Endothelial cell of umbilical vein (primary cell): ENCODE measurements at regions not wholly inside any gene's neighbourhood (a gene's known extent, or its start where the extent isn't known, plus 50 kb on each side); places are given as distances from the start of the nearest gene placed in this dataset.

Experiments used
- BruUV-seq: library from RNA; stranded (reverse); fragments of 400-500 nt; replicated peaks from 2 replicates; lab custom pipeline; 2021; lab: Mats Ljungman, UMichigan
- CTCF ChIA-PET: fragments of 300-600, 350-600 bp; sonication (Branson Sonifier 250); formaldehyde crosslinking; loops from one replicate; lab custom pipeline; 2021; ENCODE audit warnings: antibody characterized with exemption, inconsistent platforms; lab: Charles Lee
- POLR2A ChIA-PET: fragments of 300-600, 350-600 bp; sonication (Branson Sonifier 250); formaldehyde crosslinking; loops from one replicate; lab custom pipeline; 2021; ENCODE audit warnings: antibody characterized with exemption, inconsistent platforms; lab: Charles Lee
- DNase-seq: peaks from one replicate; pipeline ENCODE4 v3.0.0-alpha.2; 2011; ENCODE audit warnings: low read depth, low spot score
- FAIRE-seq: peaks from 2 replicates; lab custom pipeline; 2011; peaks lifted over from hg19 to GRCh38; lab: Jason Lieb, UNC
- H2AFZ ChIP-seq: 2 replicates; pipeline ENCODE4 v1.6.0; 2012; ENCODE audit warnings: low read depth, low read length, control low read depth, inconsistent platforms
- H3K27ac ChIP-seq: 2 replicates; pipeline ENCODE4 v1.5.1; 2011; ENCODE audit warnings: low read depth, mild to moderate bottlenecking, control low read depth, low read length, moderate library complexity; ENCODE audit not compliant: insufficient read depth
- H3K27me3 ChIP-seq, 2 experiments: 2 replicates each; pipeline versions ENCODE4 v1.6.0 to v1.6.1; 2011; ENCODE audit warnings: low read length in 2 of 2, mixed read lengths in 1 of 2; ENCODE audit not compliant: control insufficient read depth in 2 of 2, insufficient read depth in 2 of 2
- H3K36me3 ChIP-seq, 2 experiments: 2 replicates in 1 of 2; 3 replicates in 1 of 2; pipeline ENCODE4 v1.5.1; 2011; ENCODE audit warnings: low read length in 2 of 2, mild to moderate bottlenecking in 1 of 2, moderate library complexity in 1 of 2; ENCODE audit not compliant: control insufficient read depth in 2 of 2, insufficient read depth in 2 of 2; ENCODE audit errors: extremely low read depth in 1 of 2
- H3K4me1 ChIP-seq: 3 replicates; pipeline ENCODE4 v1.5.1; 2011; ENCODE audit warnings: mild to moderate bottlenecking, low read length; ENCODE audit not compliant: control insufficient read depth, insufficient read depth; ENCODE audit errors: extremely low read depth
- H3K4me2 ChIP-seq: 2 replicates; pipeline ENCODE4 v1.6.1; 2011; ENCODE audit warnings: low read length, control low read depth, mixed read lengths; ENCODE audit not compliant: insufficient read depth
- H3K4me3 ChIP-seq, 3 experiments: fragments of 200-600 bp in 1 of 3; sonication (generic), shearing (Covaris generic) in 1 of 3; replicated peaks in 1 of 3; 2 replicates each; pipeline ENCODE4 v1.5.1; 2011 to 2016; ENCODE audit warnings: control low read depth in 3 of 3, low read length in 3 of 3, mild to moderate bottlenecking in 2 of 3, inconsistent platforms in 1 of 3, low read depth in 1 of 3, moderate library complexity in 1 of 3; ENCODE audit not compliant: insufficient read depth in 1 of 3
- H3K79me2 ChIP-seq: 2 replicates; pipeline ENCODE4 v1.6.0; 2012; ENCODE audit warnings: low read length, inconsistent platforms; ENCODE audit not compliant: control insufficient read depth, insufficient read depth
- H3K9ac ChIP-seq: replicated peaks from 2 replicates; pipeline ENCODE3; 2011; ENCODE audit warnings: low read length, control low read depth; ENCODE audit not compliant: insufficient read depth; ENCODE audit errors: extremely low read depth
- H3K9me1 ChIP-seq: replicated peaks from 3 replicates; pipeline ENCODE4 v1.6.0; 2011; ENCODE audit warnings: mild to moderate bottlenecking, low read length; ENCODE audit not compliant: control insufficient read depth, insufficient read depth; ENCODE audit errors: extremely low read depth
- H3K9me3 ChIP-seq: replicated peaks from 2 replicates; pipeline ENCODE4 v1.5.1; 2012; ENCODE audit warnings: low read length, inconsistent platforms; ENCODE audit not compliant: control insufficient read depth, insufficient read depth
- H4K20me1 ChIP-seq: replicated peaks from 2 replicates; pipeline ENCODE3; 2011; ENCODE audit warnings: mild to moderate bottlenecking, low read length; ENCODE audit not compliant: control insufficient read depth, insufficient read depth; ENCODE audit errors: extremely low read depth
- EZH2 ChIP-seq: IDR thresholded peaks from 2 replicates; pipeline ENCODE4 v1.6.1; 2012; ENCODE audit warnings: borderline replicate concordance, low read depth, mild to moderate bottlenecking, moderate library complexity, low read length, inconsistent platforms; ENCODE audit not compliant: severe bottlenecking
- FOS ChIP-seq: IDR thresholded peaks from 2 replicates; pipeline ENCODE4 v1.6.1; 2011; ENCODE audit warnings: mild to moderate bottlenecking, low read length, moderate library complexity, borderline replicate concordance; ENCODE audit not compliant: insufficient read depth
- GATA2 ChIP-seq: IDR thresholded peaks from 2 replicates; pipeline ENCODE4 v1.7.0; 2011; ENCODE audit warnings: low read depth, mild to moderate bottlenecking, moderate library complexity, mixed read lengths, low read length; ENCODE audit not compliant: insufficient read length, insufficient read depth
- JUN ChIP-seq: IDR thresholded peaks from 2 replicates; pipeline ENCODE4 v1.6.1; 2011; ENCODE audit warnings: borderline replicate concordance, low read depth; ENCODE audit not compliant: insufficient read length, insufficient read depth
- MYC ChIP-seq: IDR thresholded peaks from one replicate; pipeline ENCODE4 v1.6.1; 2011; ENCODE audit warnings: mild to moderate bottlenecking, low read depth, low read length
- POLR2A ChIP-seq: IDR thresholded peaks from 2 replicates; pipeline ENCODE4 v1.6.1; 2012; ENCODE audit warnings: low read depth, mild to moderate bottlenecking, control low read depth, low read length
- POLR2AphosphoS5 ChIP-seq: IDR thresholded peaks from 2 replicates; pipeline ENCODE4 v1.6.1; 2012; ENCODE audit warnings: low read depth, mild to moderate bottlenecking, control low read depth, low read length, moderate library complexity; ENCODE audit not compliant: insufficient read depth
- dilution Hi-C: fragments of 300-500 bp; cut with MboI; formaldehyde crosslinking; loops from one replicate; pipeline ENCODE4 v1.15.0; 2019; ENCODE audit warnings: low sequenced_read_pairs; ENCODE audit not compliant: extremely low pct_ligation_motif_present
- intact Hi-C: fragments of 100-400 bp; cut with micrococcal nuclease; formaldehyde crosslinking; loops from one replicate; pipeline ENCODE4 v1.10.0; 2022
- TF ChIP-seq, protein P1 (sequence below), 2 donors: IDR thresholded peaks; 1 replicate in 1 of 2; 2 replicates in 1 of 2; pipeline ENCODE4 v1.5.1; 2011; ENCODE audit warnings: low read length in 2 of 2, mild to moderate bottlenecking in 2 of 2, moderate library complexity in 2 of 2, control low read depth in 1 of 2, inconsistent platforms in 1 of 2, low read depth in 1 of 2; ENCODE audit not compliant: insufficient read depth in 1 of 2; ENCODE audit errors: extremely low read depth in 1 of 2
- TF ChIP-seq, protein P2 (sequence below): IDR thresholded peaks from 2 replicates; pipeline ENCODE4 v1.6.1; 2011; ENCODE audit not compliant: insufficient read depth, insufficient read length

DNA sequence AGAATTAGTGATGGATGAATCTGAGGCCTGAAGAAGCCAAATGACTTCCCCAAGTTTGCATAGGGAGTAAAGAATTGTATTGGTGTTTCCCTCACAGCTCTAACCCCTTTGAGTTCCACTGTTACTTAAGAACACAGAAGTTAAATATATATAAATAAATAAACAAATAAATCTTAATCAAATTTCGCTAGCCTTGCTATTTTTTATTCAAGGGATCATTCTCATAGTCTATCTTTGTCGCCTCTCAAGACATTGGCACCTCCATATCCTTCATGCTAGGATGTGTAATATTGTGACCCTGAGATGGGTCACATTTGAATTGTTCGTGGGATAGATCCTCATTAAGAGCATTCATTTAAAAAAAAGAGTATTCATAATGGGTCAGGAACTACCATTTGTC, 121.3 kb upstream of the HNMT start:
- no peak overlapping the region for H2AFZ ChIP-seq
- no peaks in the 10 kb centered on the region for H3K27me3 ChIP-seq
- no peak overlapping the region for H3K27ac ChIP-seq
- intact Hi-C loops: no loop called here
- ChIA-PET CTCF (no interaction called here), POLR2A (no interaction called here)
- dilution Hi-C loops: no loop called here
- no peaks in the 10 kb centered on the region for H3K9me1 ChIP-seq
- no peak overlapping the region for H3K9ac ChIP-seq
- no peaks in the 10 kb centered on the region for H3K79me2 ChIP-seq
- no peaks in the 10 kb centered on the region for H3K36me3 ChIP-seq
- BruUV-seq: no TSS peak
- H3K4me2 ChIP-seq: no peak overlapping the region
- DNase-seq (no peak), FAIRE-seq (no peak)
- H3K4me3 ChIP-seq: no peak overlapping the region
- no peaks in the 10 kb centered on the region for H3K4me1 ChIP-seq
- H4K20me1 ChIP-seq: no peaks in the 10 kb centered on the region
- TF ChIP-seq, protein P1, sequence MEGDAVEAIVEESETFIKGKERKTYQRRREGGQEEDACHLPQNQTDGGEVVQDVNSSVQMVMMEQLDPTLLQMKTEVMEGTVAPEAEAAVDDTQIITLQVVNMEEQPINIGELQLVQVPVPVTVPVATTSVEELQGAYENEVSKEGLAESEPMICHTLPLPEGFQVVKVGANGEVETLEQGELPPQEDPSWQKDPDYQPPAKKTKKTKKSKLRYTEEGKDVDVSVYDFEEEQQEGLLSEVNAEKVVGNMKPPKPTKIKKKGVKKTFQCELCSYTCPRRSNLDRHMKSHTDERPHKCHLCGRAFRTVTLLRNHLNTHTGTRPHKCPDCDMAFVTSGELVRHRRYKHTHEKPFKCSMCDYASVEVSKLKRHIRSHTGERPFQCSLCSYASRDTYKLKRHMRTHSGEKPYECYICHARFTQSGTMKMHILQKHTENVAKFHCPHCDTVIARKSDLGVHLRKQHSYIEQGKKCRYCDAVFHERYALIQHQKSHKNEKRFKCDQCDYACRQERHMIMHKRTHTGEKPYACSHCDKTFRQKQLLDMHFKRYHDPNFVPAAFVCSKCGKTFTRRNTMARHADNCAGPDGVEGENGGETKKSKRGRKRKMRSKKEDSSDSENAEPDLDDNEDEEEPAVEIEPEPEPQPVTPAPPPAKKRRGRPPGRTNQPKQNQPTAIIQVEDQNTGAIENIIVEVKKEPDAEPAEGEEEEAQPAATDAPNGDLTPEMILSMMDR (IDR thresholded peaks at IDR 0.05; ENCODE audit: extremely low read depth in 1 of 2, insufficient read depth in 1 of 2, low read depth in 1 of 2, low read length in 2 of 2): no peak
- no peak for TF ChIP-seq GATA2
- no peaks in the 10 kb centered on the region for H3K9me3 ChIP-seq

DNA sequence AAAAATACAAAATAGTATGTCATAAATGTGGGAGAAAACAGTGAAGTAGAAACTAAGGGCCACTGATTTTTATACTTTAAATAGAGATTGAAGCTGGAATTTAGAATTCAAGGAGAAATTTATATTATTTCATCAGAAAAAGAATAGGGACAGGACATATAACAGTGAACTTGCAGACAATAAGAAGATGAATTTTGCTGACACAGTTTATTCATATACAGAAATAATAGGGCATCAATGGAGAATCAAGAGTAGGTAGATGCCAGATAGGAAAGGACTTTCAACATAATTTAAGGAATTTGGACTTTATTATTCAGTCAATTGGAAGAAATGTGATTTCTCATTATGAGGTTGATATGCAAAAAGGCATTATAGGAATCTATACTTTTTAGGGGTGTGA, 118.9 kb upstream of the HNMT start:
- no peak overlapping the region for H2AFZ ChIP-seq
- ChIA-PET POLR2A (no interaction called here), CTCF (interaction anchor here (1.4 kb wide), 1 partner anchor 18 kb away, joined by 3 read pairs; no protein-coding TSS in a partner anchor)
- no peaks in the 10 kb centered on the region for H3K9me1 ChIP-seq
- H3K27ac ChIP-seq: no peak overlapping the region
- H3K4me2 ChIP-seq: no peak overlapping the region
- H3K36me3 ChIP-seq: no peaks in the 10 kb centered on the region
- dilution Hi-C loops: no loop called here
- BruUV-seq: no TSS peak
- no peaks in the 10 kb centered on the region for H3K79me2 ChIP-seq
- no peaks in the 10 kb centered on the region for H3K27me3 ChIP-seq
- intact Hi-C loops: no loop called here
- no peaks in the 10 kb centered on the region for H4K20me1 ChIP-seq
- no peaks in the 10 kb centered on the region for H3K9me3 ChIP-seq
- FAIRE-seq (no peak), DNase-seq (no peak)
- no peaks in the 10 kb centered on the region for H3K4me1 ChIP-seq
- TF ChIP-seq MYC (no peak), JUN (no peak), POLR2AphosphoS5 (no peak), GATA2 (no peak), FOS (no peak), POLR2A (no peak), EZH2 (no peak)
- TF ChIP-seq, protein P1 (IDR thresholded peaks at IDR 0.05; ENCODE audit: extremely low read depth in 1 of 2, insufficient read depth in 1 of 2, low read depth in 1 of 2, low read length in 2 of 2): no peak
- TF ChIP-seq, protein P2, sequence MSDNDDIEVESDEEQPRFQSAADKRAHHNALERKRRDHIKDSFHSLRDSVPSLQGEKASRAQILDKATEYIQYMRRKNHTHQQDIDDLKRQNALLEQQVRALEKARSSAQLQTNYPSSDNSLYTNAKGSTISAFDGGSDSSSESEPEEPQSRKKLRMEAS: no peak
- no peak overlapping the region for H3K4me3 ChIP-seq
- H3K9ac ChIP-seq: no peak overlapping the region
